Type B pancreatic cell (in vitro differentiated cells): ENCODE measurements at regions not wholly inside any gene's neighbourhood (a gene's known extent, or its start where the extent isn't known, plus 50 kb on each side); places are given as distances from the start of the nearest gene placed in this dataset.

Experiments used
- DNase-seq: peaks from one replicate; pipeline ENCODE4 v3.0.0; 2021; ENCODE audit warnings: mixed read lengths; ENCODE audit not compliant: unreplicated experiment; ENCODE audit errors: extremely low spot score
- H3K27ac Mint-ChIP-seq: 2 replicates; pipeline ENCODE4 v1.8.0; 2021; ENCODE audit warnings: mild to moderate bottlenecking, mixed read lengths
- H3K27me3 Mint-ChIP-seq: 2 replicates; pipeline ENCODE4 v1.8.0; 2021; ENCODE audit warnings: mixed read lengths
- H3K36me3 Mint-ChIP-seq: 2 replicates; pipeline ENCODE4 v1.8.0; 2021; ENCODE audit warnings: mixed read lengths
- H3K4me1 Mint-ChIP-seq: one replicate; pipeline ENCODE4 v1.8.0; 2021; ENCODE audit warnings: mixed read lengths; ENCODE audit not compliant: unreplicated experiment
- H3K4me3 Mint-ChIP-seq: 2 replicates; pipeline ENCODE4 v1.8.0; 2021; ENCODE audit warnings: mild to moderate bottlenecking, mixed read lengths
- H3K9me3 Mint-ChIP-seq: 2 replicates; pipeline ENCODE4 v1.8.0; 2021; ENCODE audit warnings: mixed read lengths
- CTCF ChIP-seq: fragments of 200-600 bp; sonication (generic); conservative IDR thresholded peaks from 2 replicates; pipeline ENCODE4 v1.5.0; 2021; ENCODE audit warnings: antibody characterized with exemption, mild to moderate bottlenecking

DNA sequence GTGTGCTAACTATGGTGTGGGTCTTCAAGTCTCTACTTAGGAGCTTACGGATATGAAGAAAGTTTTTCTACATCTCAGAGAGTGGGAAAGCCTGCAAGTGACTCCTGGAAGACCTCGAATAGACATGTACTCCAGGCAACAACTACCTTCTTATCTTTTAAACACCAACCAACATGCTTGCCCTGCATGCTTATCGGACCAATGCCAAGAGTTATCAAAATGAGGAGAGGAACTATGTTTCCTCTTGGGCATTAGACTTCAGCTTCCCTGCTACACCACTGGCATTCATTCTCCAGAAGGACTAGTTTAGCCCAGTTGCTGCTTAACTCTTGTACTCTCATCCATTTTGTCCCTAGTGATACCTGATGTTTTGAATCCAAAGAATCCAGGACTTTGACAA, 74.7 kb upstream of the MAN2A1 start:
- DNase-seq: no peak
- H3K9me3 Mint-ChIP-seq: no peaks in the 10 kb centered on the region
- no peak for TF ChIP-seq CTCF
- no peak overlapping the region for H3K4me3 Mint-ChIP-seq
- peaks cover 12% of the 10 kb centered on the region for H3K4me1 Mint-ChIP-seq
- no peaks in the 10 kb centered on the region for H3K36me3 Mint-ChIP-seq
- no peak overlapping the region for H3K27ac Mint-ChIP-seq
- peaks cover 4% of the 10 kb centered on the region for H3K27me3 Mint-ChIP-seq

DNA sequence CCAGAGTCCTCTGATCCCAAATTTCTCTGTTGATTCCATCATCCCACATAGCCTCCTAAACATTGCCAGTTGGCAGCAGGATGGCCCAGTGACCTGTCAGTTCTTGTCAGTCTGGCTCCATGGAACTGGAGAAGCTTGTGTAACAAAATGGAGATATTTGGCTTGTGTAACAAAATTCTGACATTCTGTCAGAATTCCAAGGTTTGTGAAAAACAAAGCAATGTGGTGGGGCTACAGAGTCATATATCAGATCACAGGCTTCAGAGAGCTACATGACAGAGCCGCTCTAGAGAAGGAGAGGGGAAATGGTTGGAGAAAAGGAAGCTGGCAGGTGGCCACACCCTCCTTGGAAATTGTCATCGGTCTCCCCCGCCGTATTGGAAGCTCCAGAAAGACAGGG, 75.4 kb upstream of the MAN2A1 start:
- no peaks in the 10 kb centered on the region for H3K36me3 Mint-ChIP-seq
- peaks cover 12% of the 10 kb centered on the region for H3K4me1 Mint-ChIP-seq
- no peak for DNase-seq
- no peak for TF ChIP-seq CTCF
- H3K27me3 Mint-ChIP-seq: peaks cover 4% of the 10 kb centered on the region
- no peaks in the 10 kb centered on the region for H3K9me3 Mint-ChIP-seq
- H3K27ac Mint-ChIP-seq: no peak overlapping the region
- H3K4me3 Mint-ChIP-seq: no peak overlapping the region

DNA sequence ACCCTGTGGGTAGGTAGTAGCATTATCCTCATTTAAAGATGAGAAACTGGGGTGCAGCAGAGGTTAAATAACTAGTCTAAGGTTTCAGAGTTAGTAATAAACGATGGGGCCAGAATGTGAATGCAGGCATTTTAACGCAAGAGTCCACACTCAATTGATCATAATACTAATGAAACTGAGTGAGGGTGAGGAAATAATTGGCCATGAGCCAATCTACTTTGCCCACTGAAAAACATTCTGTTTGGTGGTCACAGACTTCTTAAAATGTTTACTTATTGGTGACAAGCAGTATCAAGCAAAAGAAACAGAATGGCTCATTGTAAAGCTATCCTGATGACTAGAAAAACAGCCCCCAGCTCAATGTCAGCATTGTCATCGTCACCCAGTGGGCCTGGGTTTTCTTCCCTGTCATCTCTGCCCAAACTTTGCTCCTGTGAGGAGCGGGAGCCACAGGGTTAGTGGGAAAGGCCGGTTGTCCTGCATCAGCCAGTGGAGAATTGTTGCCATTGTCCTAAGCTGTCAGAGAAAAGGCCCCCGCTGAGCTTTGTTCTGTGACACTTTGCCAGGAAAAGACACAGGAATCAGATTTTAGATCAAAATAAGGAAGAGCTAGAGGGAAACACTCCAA, 77.3 kb upstream of the MAN2A1 start:
- no peaks in the 10 kb centered on the region for H3K9me3 Mint-ChIP-seq
- H3K4me1 Mint-ChIP-seq: peaks cover 12% of the 10 kb centered on the region
- H3K36me3 Mint-ChIP-seq: no peaks in the 10 kb centered on the region
- TF ChIP-seq CTCF: no peak
- H3K4me3 Mint-ChIP-seq: no peak overlapping the region
- DNase-seq: no peak
- no peak overlapping the region for H3K27ac Mint-ChIP-seq
- H3K27me3 Mint-ChIP-seq: peaks cover 4% of the 10 kb centered on the region

- no peak for DNase-seq
- H3K36me3 Mint-ChIP-seq: no peaks in the 10 kb centered on the region
- H3K27me3 Mint-ChIP-seq: peaks cover 4% of the 10 kb centered on the region
- no peak overlapping the region for H3K4me3 Mint-ChIP-seq
- peaks cover 12% of the 10 kb centered on the region for H3K4me1 Mint-ChIP-seq
- H3K27ac Mint-ChIP-seq: no peak overlapping the region
- no peak for TF ChIP-seq CTCF
- H3K9me3 Mint-ChIP-seq: no peaks in the 10 kb centered on the region
Observed at GRCh38 chr5:109611505-109611904, 78.2 kb upstream of the MAN2A1 start.

GRCh38 chr5:109611061-109611460, 78.7 kb upstream of the MAN2A1 start:
- Mint-ChIP-seq H3K27ac (no peak overlapping the region), H3K36me3 (no peaks in the 10 kb centered on the region)

More at GRCh38 chr5:109611061-109611460, 78.7 kb upstream of the MAN2A1 start:
- H3K27me3 Mint-ChIP-seq: peaks cover 4% of the 10 kb centered on the region
- no peak overlapping the region for H3K4me3 Mint-ChIP-seq
- TF ChIP-seq CTCF: no peak
- H3K4me1 Mint-ChIP-seq: peaks cover 12% of the 10 kb centered on the region
- DNase-seq: no peak
- H3K9me3 Mint-ChIP-seq: no peaks in the 10 kb centered on the region
